ENCODE measurements at regions not wholly inside any gene's neighbourhood (a gene's known extent, or its start where the extent isn't known, plus 50 kb on each side); places are given as distances from the start of the nearest gene placed in this dataset.

DNA sequence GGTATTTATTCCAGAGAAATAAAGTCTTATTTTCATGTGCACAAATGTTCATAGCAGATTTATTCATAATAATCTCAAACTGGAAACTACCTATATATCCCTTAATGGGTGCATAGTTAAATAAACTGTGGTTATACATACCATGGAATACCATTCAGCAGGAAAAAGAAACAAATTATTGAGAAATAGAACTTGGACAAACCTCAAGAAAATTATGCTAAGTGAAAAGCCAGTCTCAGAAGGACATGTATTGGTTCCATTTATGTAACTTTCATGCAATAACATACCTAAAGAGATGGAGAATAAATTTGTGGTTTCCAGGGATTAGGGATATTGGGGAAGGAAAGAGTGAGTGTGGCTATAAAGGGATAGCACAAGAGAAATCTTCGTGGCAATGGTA lies 452.6 kb downstream of the SETBP1 start:
- TF ChIP-seq CTCF (conservative IDR thresholded peaks at IDR 0.05; ENCODE audit: low read length) (no peak), EZH2phosphoT487 (IDR thresholded peaks at IDR 0.05; ENCODE audit: borderline replicate concordance, low read depth, low read length) (no peak)
